Neuronal stem cell (in vitro differentiated cells): ENCODE measurements at regions not wholly inside any gene's neighbourhood (a gene's known extent, or its start where the extent isn't known, plus 50 kb on each side); places are given as distances from the start of the nearest gene placed in this dataset.

Source experiments
- DNase-seq: peaks from one replicate; pipeline ENCODE4 v3.0.0-alpha.2; 2013; ENCODE audit warnings: low spot score
- H2AFZ ChIP-seq: one replicate; pipeline ENCODE4 v1.6.1; 2013; ENCODE audit warnings: mild to moderate bottlenecking, low read length, inconsistent platforms
- H2AK5ac ChIP-seq: 2 replicates; pipeline ENCODE4 v1.6.1; 2013; ENCODE audit warnings: low read depth, mild to moderate bottlenecking, inconsistent platforms, low read length, moderate library complexity, mixed read lengths
- H2BK120ac ChIP-seq: 2 replicates; pipeline ENCODE4 v1.6.1; 2013; ENCODE audit warnings: low read depth, mild to moderate bottlenecking, inconsistent platforms, low read length, moderate library complexity, mixed read lengths
- H2BK12ac ChIP-seq: one replicate; pipeline ENCODE4 v1.6.1; 2013; ENCODE audit warnings: low read length, inconsistent platforms
- H2BK15ac ChIP-seq: 2 replicates; pipeline ENCODE4 v1.6.1; 2013; ENCODE audit warnings: mild to moderate bottlenecking, low read length, inconsistent platforms, mixed read lengths
- H2BK5ac ChIP-seq: one replicate; pipeline ENCODE4 v1.6.1; 2013; ENCODE audit warnings: inconsistent platforms, mild to moderate bottlenecking, low read length, moderate library complexity
- H3K14ac ChIP-seq: one replicate; pipeline ENCODE4 v1.6.1; 2013; ENCODE audit warnings: low read length, inconsistent platforms
- H3K18ac ChIP-seq: 2 replicates; pipeline ENCODE4 v1.6.1; 2013; ENCODE audit warnings: low read length, inconsistent platforms
- H3K23ac ChIP-seq: 2 replicates; pipeline ENCODE4 v1.6.1; 2013; ENCODE audit warnings: low read depth, mild to moderate bottlenecking, mixed read lengths, low read length, inconsistent platforms; ENCODE audit not compliant: poor library complexity
- H3K27ac ChIP-seq: replicated peaks from 3 replicates; pipeline ENCODE4 v1.5.1; 2013; ENCODE audit warnings: low read length, inconsistent platforms
- H3K27me3 ChIP-seq, 3 experiments: 2 replicates each; pipeline ENCODE4 v1.6.1; 2013; ENCODE audit warnings: low read length in 3 of 3, mild to moderate bottlenecking in 2 of 3, inconsistent platforms in 1 of 3, low read depth in 1 of 3, mixed read lengths in 1 of 3, moderate library complexity in 1 of 3; ENCODE audit not compliant: control insufficient read depth in 3 of 3, insufficient read depth in 3 of 3
- H3K36me3 ChIP-seq, 2 donors: replicated peaks in 1 of 2; 2 replicates each; pipeline ENCODE4 v1.6.1; 2013; ENCODE audit warnings: low read length in 2 of 2; ENCODE audit not compliant: control insufficient read depth in 2 of 2, insufficient read depth in 2 of 2
- H3K4ac ChIP-seq: 2 replicates; pipeline ENCODE4 v1.6.1; 2013; ENCODE audit warnings: inconsistent platforms, mild to moderate bottlenecking, low read length, moderate library complexity
- H3K4me1 ChIP-seq, 2 donors: 1 replicate in 1 of 2; 2 replicates in 1 of 2; pipeline ENCODE4 v1.6.1; 2013; ENCODE audit warnings: low read length in 2 of 2, low read depth in 1 of 2; ENCODE audit not compliant: control insufficient read depth in 2 of 2, insufficient read depth in 1 of 2
- H3K4me2 ChIP-seq: one replicate; pipeline ENCODE4 v1.6.1; 2013; ENCODE audit warnings: mild to moderate bottlenecking, low read length, inconsistent platforms; ENCODE audit not compliant: insufficient read depth, poor library complexity, severe bottlenecking
- H3K4me3 ChIP-seq, 2 donors: 2 replicates each; pipeline ENCODE4 v1.5.1; 2013; ENCODE audit warnings: low read length in 2 of 2, mild to moderate bottlenecking in 2 of 2, inconsistent platforms in 1 of 2, moderate library complexity in 1 of 2
- H3K79me1 ChIP-seq: one replicate; pipeline ENCODE4 v1.6.1; 2013; ENCODE audit warnings: low read depth, mild to moderate bottlenecking, inconsistent platforms, low read length, moderate library complexity
- H3K9ac ChIP-seq: one replicate; pipeline ENCODE4 v1.6.1; 2013; ENCODE audit warnings: mild to moderate bottlenecking, low read depth, low read length, inconsistent platforms; ENCODE audit not compliant: poor library complexity
- H3K9me3 ChIP-seq, 2 donors: replicated peaks in 1 of 2; 2 replicates each; pipeline versions ENCODE3 to v1.6.1; 2013; ENCODE audit warnings: low read length in 2 of 2, mild to moderate bottlenecking in 2 of 2, inconsistent platforms in 1 of 2, low read depth in 1 of 2, mixed read lengths in 1 of 2, moderate library complexity in 1 of 2; ENCODE audit not compliant: control insufficient read depth in 2 of 2, insufficient read depth in 1 of 2
- H4K8ac ChIP-seq: one replicate; pipeline ENCODE4 v1.6.1; 2013; ENCODE audit warnings: low read depth, mild to moderate bottlenecking, inconsistent platforms, low read length, moderate library complexity
- H4K91ac ChIP-seq: one replicate; pipeline ENCODE4 v1.6.1; 2013; ENCODE audit warnings: low read length, low read depth, mild to moderate bottlenecking, inconsistent platforms; ENCODE audit not compliant: poor library complexity
- WGBS, 2 donors: extraction: QIAGEN DNeasy Blood & Tissue Kit; methylation state at CpG; one replicate each; pipeline ENCODE4 v1.1.7; 2013; ENCODE audit warnings: missing lambda C conversion rate in 2 of 2, mixed read lengths in 1 of 2; ENCODE audit not compliant: insufficient read length in 2 of 2, insufficient replicate concordance in 1 of 2; ENCODE audit errors: extremely low coverage in 2 of 2; 5-methylcytosine and 5-hydroxymethylcytosine counted together

GRCh38 chr18:53887447-53887846 lies 337.0 kb downstream of the MBD2 start:
- no peak overlapping the region for H2BK15ac ChIP-seq

GRCh38 chr18:53886058-53886457 lies 338.4 kb downstream of the MBD2 start:
- Histone ChIP-seq H3K4me1 (no peaks in the 10 kb centered on the region), H2BK15ac (no peak overlapping the region), H3K36me3 (no peaks in the 10 kb centered on the region), H3K4ac (no peak overlapping the region), H3K9ac (no peak overlapping the region), H3K4me3 (no peak overlapping the region), H2BK120ac (no peak overlapping the region), H3K27ac (no peak overlapping the region), H3K14ac (no peak overlapping the region), H2AK5ac (no peak overlapping the region), H4K91ac (no peak overlapping the region), H3K23ac (no peak overlapping the region), H2AFZ (no peak overlapping the region), H3K4me2 (no peak overlapping the region), H3K79me1 (no peaks in the 10 kb centered on the region), H3K18ac (no peak overlapping the region), H4K8ac (no peak overlapping the region), H3K27me3 (no peaks in the 10 kb centered on the region), H2BK5ac (no peak overlapping the region), H3K9me3 (no peaks in the 10 kb centered on the region), H2BK12ac (no peak overlapping the region)
- DNase-seq: no peak
- WGBS, 2 donors: no CpG with 5 or more reads among the region's 1 CpG

More at GRCh38 chr18:53887447-53887846, 337.0 kb downstream of the MBD2 start:
- Histone ChIP-seq H2AFZ (no peak overlapping the region), H3K4me3 (no peak overlapping the region), H3K18ac (no peak overlapping the region), H3K27ac (no peak overlapping the region), H3K27me3 (no peaks in the 10 kb centered on the region), H3K79me1 (no peaks in the 10 kb centered on the region), H2AK5ac (no peak overlapping the region), H3K36me3 (no peaks in the 10 kb centered on the region), H2BK120ac (no peak overlapping the region), H4K91ac (no peak overlapping the region), H3K4me1 (no peaks in the 10 kb centered on the region), H2BK12ac (no peak overlapping the region), H3K4ac (no peak overlapping the region), H2BK5ac (no peak overlapping the region), H3K9me3 (no peaks in the 10 kb centered on the region), H3K9ac (no peak overlapping the region), H3K4me2 (no peak overlapping the region), H4K8ac (no peak overlapping the region), H3K23ac (no peak overlapping the region), H3K14ac (no peak overlapping the region)
- WGBS, 2 donors: no CpG with 5 or more reads among the region's 3 CpGs
- no peak for DNase-seq

- Histone ChIP-seq H3K4me2 (no peak overlapping the region), H3K27ac (no peak overlapping the region), H2AK5ac (no peak overlapping the region), H2BK15ac (no peak overlapping the region), H3K4me1 (no peaks in the 10 kb centered on the region), H3K14ac (no peak overlapping the region), H4K8ac (no peak overlapping the region), H3K18ac (no peak overlapping the region), H3K79me1 (no peaks in the 10 kb centered on the region), H2AFZ (no peak overlapping the region), H3K27me3 (no peaks in the 10 kb centered on the region), H4K91ac (no peak overlapping the region), H2BK120ac (no peak overlapping the region), H3K4ac (no peak overlapping the region), H3K9ac (no peak overlapping the region), H3K23ac (no peak overlapping the region), H3K4me3 (no peak overlapping the region), H2BK12ac (no peak overlapping the region), H3K36me3 (no peaks in the 10 kb centered on the region), H2BK5ac (no peak overlapping the region), H3K9me3 (no peaks in the 10 kb centered on the region)
- WGBS, 2 donors: no CpG with 5 or more reads among the region's 2 CpGs
- DNase-seq: no peak
Measured at GRCh38 chr18:53883771-53884170, 340.7 kb downstream of the MBD2 start.

- Histone ChIP-seq H3K27me3 (no peaks in the 10 kb centered on the region), H2AFZ (no peak overlapping the region), H3K4ac (no peak overlapping the region), H4K91ac (no peak overlapping the region), H3K9ac (no peak overlapping the region), H2BK12ac (no peak overlapping the region), H3K9me3 (no peaks in the 10 kb centered on the region), H3K18ac (no peak overlapping the region), H3K4me1 (no peaks in the 10 kb centered on the region), H3K4me3 (no peak overlapping the region), H2BK5ac (no peak overlapping the region), H3K36me3 (no peaks in the 10 kb centered on the region), H3K79me1 (no peaks in the 10 kb centered on the region), H3K27ac (no peak overlapping the region), H2BK120ac (no peak overlapping the region), H3K23ac (no peak overlapping the region), H2AK5ac (no peak overlapping the region), H3K14ac (no peak overlapping the region), H4K8ac (no peak overlapping the region), H3K4me2 (no peak overlapping the region), H2BK15ac (no peak overlapping the region)
- WGBS, 2 donors: no CpG with 5 or more reads among the region's 2 CpGs
- no peak for DNase-seq
Measured at GRCh38 chr18:53874103-53874502, 350.4 kb downstream of the MBD2 start.
